GM21825 (cell line): ENCODE measurements at regions not wholly inside any gene's neighbourhood (a gene's known extent, or its start where the extent isn't known, plus 50 kb on each side); places are given as distances from the start of the nearest gene placed in this dataset.

Experiments
- ATAC-seq: cut with Tn5 transposase; IDR thresholded peaks from one replicate; pipeline ENCODE4 v1.9.1; 2021; ENCODE audit warnings: mild to moderate bottlenecking, moderate library complexity; ENCODE audit not compliant: unreplicated experiment

DNA sequence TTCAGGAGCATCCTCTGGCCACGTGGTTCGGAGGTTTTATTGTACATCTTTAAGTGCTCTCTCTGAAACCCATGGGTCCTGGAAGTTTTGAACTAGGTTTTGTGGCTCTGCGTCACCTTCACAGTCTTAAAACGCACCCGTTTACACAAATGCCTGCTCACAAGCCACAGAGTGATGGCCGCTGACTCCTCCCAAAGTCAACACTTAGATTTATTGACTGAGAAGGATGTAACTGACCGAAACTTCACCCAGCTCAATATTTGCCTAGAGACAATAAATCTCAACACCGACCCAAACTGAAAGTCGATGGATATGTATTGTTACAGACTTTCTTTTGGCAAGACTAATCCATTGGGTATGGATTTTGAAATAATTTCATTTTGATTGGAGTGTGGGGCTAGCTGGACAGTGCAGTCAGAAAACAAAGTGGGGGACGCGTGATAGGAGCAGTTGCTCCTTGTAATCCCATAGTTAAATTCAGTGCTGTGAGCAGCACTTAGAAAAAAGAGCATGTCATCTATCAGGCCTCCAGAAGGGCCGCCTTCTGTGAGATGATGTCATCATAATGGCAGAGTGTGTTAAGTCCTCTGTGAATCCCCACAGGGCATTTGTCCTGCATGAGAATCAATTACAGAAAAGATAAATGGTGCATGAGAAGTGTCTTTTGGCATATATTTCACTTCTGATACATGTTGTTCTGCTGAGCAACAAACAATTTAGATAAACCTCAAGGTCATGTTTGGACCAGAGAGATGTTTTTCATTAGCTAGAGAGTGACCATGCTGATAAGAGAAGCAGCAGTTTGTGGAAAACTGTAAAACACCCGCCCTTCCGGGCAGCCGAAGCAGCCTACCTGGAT lies 183.7 kb downstream of the INO80D start:
- ATAC-seq, result no peak

GRCh38 chr2:205901491-205901890 lies 184.5 kb downstream of the INO80D start:
- ATAC-seq, result no peak

DNA sequence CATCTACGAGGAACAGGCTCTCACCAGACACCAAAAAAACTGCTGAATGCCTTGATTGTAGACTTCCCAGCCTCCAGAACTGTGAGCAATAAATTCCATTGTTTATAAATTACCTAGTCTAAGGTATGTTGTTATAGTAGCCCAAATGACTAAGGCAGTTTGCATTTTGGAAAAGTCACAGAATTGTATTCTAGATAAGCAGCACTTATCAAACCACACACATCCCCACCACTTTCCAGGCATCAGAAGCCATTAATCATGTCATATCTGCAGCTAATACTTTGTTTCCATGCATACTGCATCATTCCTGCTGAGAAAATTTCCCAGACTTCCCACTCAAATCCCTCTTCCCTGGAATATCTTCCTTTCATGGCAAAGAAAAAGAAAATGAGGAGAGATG lies 187.2 kb downstream of the INO80D start:
- ATAC-seq, result no peak

GRCh38 chr2:205895981-205896655 lies 189.9 kb downstream of the INO80D start:
- ATAC-seq, result no peak

DNA sequence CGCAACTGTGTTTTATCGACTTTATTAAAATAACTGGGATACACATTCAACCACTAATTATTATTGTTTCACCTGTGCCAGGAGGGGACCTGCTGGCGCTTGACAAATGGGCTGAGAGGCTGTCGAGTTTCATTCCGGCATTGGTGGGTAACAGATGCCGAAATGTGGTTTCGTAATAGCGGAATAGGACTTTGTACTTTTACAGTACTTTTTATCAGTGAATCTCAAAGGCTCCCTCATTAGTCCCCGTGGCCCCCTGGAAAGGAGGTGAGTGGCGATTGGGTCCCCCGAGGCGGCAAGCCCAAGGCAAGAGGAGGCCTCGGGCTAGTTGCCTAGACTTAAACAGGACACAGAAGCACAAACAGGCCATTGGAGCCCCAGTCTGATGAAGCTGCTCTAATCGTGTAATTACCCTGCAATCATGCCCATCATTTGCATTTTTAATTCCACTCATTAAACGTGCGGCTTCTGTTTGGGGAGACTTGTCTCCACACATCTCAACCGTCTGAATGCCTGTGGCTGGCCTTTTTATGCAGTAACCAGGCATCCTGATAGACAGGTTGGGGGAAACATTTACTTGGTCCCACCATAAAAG lies 193.2 kb downstream of the INO80D start:
- no peak for ATAC-seq

- ATAC-seq, result no peak
Measured at GRCh38 chr2:205892251-205892655, 193.7 kb downstream of the INO80D start.

GRCh38 chr2:205889114-205889513 lies 196.9 kb downstream of the INO80D start:
- ATAC-seq, result no peak

- ATAC-seq, result no peak
Measured at GRCh38 chr2:205887637-205888036, 198.3 kb downstream of the INO80D start.

DNA sequence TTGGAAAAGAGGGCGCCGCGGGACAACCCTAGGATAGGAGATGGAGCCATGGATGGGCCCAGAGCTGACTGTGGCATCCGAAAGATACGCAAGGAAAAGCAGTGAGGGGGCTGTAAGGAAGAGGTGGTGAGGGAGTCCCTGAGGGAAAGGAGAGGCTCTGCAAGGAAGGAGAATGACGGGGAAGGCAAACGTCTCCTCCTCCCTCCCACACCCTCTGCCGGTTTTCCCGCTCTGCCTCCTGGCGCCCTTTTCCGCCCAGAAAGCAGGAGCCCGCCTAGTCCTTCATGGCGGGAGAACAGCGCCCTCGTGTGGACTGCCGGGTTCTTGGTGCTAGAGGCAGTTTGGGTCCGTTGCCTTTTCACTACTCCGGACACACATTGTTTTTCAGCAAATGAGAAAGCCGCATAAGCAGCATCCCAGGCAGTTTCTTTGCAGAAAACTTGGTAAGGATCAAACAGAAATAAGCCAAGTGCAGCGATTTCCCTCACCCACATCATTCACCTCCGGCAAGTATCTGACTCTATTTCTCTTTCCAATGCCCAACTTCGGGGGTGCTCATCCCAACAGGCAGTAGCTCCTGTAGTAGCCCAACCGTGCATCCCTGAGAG lies 200.4 kb downstream of the INO80D start:
- peak; percentile 73 for ATAC-seq

DNA sequence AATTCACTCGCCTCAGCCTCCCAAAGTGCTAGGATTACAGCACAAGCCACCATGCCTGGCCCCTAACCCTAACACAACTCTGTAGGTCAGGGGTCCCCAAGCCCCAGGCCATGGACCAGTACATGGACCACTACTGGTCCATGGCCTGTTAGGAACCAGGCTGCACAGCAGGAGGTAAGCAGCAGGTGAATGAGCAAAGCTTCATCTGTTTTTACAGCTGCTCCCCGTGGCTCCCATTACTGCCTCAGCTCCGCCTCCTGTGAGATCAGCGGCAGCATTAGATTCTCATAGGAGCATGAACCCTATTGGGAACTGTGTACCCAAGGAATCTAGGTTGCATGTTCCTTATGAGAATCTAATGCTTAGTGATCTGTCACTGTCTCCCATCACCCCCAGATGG lies 201.7 kb downstream of the NRP2 start:
- no peak for ATAC-seq

- no peak for ATAC-seq
Measured at GRCh38 chr2:205882806-205883425, 200.6 kb downstream of the NRP2 start.

GRCh38 chr2:205880048-205880447 lies 197.7 kb downstream of the NRP2 start:
- no peak for ATAC-seq

- ATAC-seq, result no peak
Measured at GRCh38 chr2:205878999-205879762, 196.9 kb downstream of the NRP2 start.

GRCh38 chr2:205877496-205877895 lies 195.2 kb downstream of the NRP2 start:
- ATAC-seq, result no peak

GRCh38 chr2:205876127-205876526 lies 193.8 kb downstream of the NRP2 start:
- no peak for ATAC-seq

DNA sequence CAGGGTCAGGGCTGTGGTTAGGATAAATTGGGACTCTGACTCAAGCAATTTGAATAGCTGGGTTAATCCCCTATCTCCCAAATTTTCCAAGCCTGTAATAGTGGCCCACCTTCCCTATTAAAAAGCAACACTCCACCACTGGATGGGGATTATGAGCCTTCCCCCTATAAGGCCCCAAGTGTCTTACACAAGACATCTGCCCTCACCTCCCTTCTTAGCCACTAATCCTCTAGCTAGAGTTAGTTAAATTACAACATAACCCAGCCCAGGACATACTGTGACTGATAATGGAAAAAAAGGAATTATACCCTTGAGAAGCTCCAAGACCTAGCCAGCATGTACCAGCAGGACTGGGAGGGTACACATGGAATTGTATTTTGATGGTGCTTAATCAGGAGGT lies 190.4 kb downstream of the NRP2 start:
- ATAC-seq, result no peak

GRCh38 chr2:205869439-205869838 lies 187.1 kb downstream of the NRP2 start:
- no peak for ATAC-seq

DNA sequence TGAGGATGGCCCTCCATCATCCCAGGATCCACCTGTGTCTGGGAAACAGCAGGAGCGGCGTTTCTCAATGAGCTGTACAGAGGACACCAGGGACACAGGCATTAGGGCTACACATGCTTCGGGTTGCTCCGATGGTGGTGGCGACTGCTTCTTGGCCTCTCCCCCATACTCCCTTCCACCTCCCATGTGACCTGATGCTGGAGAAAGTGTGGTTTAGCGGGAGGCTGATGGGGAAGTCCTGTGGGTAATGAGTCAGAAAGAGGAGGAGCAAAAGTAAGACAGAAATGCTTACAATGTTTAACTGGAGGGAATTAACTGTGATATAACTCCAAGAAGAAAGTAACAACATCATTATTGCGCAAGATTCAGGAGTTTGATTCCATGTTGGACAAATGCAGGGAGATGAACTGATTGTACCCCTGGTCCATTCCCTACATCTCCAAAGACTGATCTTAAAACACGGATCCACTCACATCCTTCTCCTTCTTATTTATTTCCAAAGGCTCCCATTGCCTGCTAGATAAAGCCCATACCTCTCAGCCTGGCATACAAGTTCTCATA lies 186.6 kb downstream of the NRP2 start:
- peak; percentile 60 for ATAC-seq

GRCh38 chr2:205868053-205868452 lies 185.8 kb downstream of the NRP2 start:
- no peak for ATAC-seq

GRCh38 chr2:205867371-205867770 lies 185.1 kb downstream of the NRP2 start:
- ATAC-seq, result no peak
